Astrocyte of the hippocampus (primary cell): ENCODE measurements at regions not wholly inside any gene's neighbourhood (a gene's known extent, or its start where the extent isn't known, plus 50 kb on each side); places are given as distances from the start of the nearest gene placed in this dataset.
"Not testable (repeated sequence)": the region's sequence is repeated elsewhere in the genome, so short reads cannot be mapped to it uniquely, and the experiment has no call there.

Experiments
- DNase-seq: peaks from one replicate; pipeline ENCODE4 v3.0.0; 2011; ENCODE audit warnings: low read depth, low spot score

GRCh38 chr4:138800421-138800820, 215.2 kb upstream of the NOCT start:
- no peak for DNase-seq

GRCh38 chr4:138798404-138798803, 217.2 kb upstream of the NOCT start:
- DNase-seq, result no peak

- DNase-seq, result no peak
Measured at GRCh38 chr4:138797646-138798045, 217.9 kb upstream of the NOCT start.

- no peak for DNase-seq
Measured at GRCh38 chr4:138796761-138797160, 218.8 kb upstream of the NOCT start.

GRCh38 chr4:138790706-138791340, 224.8 kb upstream of the NOCT start:
- no peak for DNase-seq

GRCh38 chr4:138789796-138790195, 225.8 kb upstream of the NOCT start:
- DNase-seq, result no peak

- DNase-seq, result no peak
Measured at GRCh38 chr4:138788857-138789256, 226.7 kb upstream of the NOCT start.

- no peak for DNase-seq
Measured at GRCh38 chr4:138788267-138788790, 227.3 kb upstream of the NOCT start.

GRCh38 chr4:138779761-138780160, 235.8 kb upstream of the NOCT start:
- DNase-seq, result not testable (repeated sequence)

GRCh38 chr4:138775890-138776289, 239.7 kb upstream of the NOCT start:
- no peak for DNase-seq

GRCh38 chr4:138775489-138775888, 240.1 kb upstream of the NOCT start:
- no peak for DNase-seq

GRCh38 chr4:138774940-138775339, 240.6 kb upstream of the NOCT start:
- DNase-seq, result no peak

GRCh38 chr4:138774125-138774524, 241.5 kb upstream of the NOCT start:
- not testable (repeated sequence) for DNase-seq

GRCh38 chr4:138773321-138773720, 242.3 kb upstream of the NOCT start:
- DNase-seq, result no peak

GRCh38 chr4:138772366-138772765, 243.2 kb upstream of the NOCT start:
- DNase-seq, result no peak

- no peak for DNase-seq
Measured at GRCh38 chr4:138770818-138771217, 244.8 kb upstream of the NOCT start.

GRCh38 chr4:138766332-138766731, 249.2 kb upstream of the NOCT start:
- DNase-seq, result no peak

- no peak for DNase-seq
Measured at GRCh38 chr4:138765442-138765841, 250.1 kb upstream of the NOCT start.

- no peak for DNase-seq
Measured at GRCh38 chr4:138761638-138762220, 253.9 kb upstream of the NOCT start.

GRCh38 chr4:138759554-138759902, 256.1 kb upstream of the NOCT start:
- DNase-seq, result no peak

- DNase-seq, result no peak
Measured at GRCh38 chr4:138758876-138759553, 256.6 kb upstream of the NOCT start.

- DNase-seq, result no peak
Measured at GRCh38 chr4:138758196-138758595, 257.4 kb upstream of the NOCT start.

- DNase-seq, result no peak
Measured at GRCh38 chr4:138757432-138757831, 258.1 kb upstream of the NOCT start.
